HFF-Myc (cell line): ENCODE measurements at regions not wholly inside any gene's neighbourhood (a gene's known extent, or its start where the extent isn't known, plus 50 kb on each side); places are given as distances from the start of the nearest gene placed in this dataset.
"Not testable (repeated sequence)": the region's sequence is repeated elsewhere in the genome, so short reads cannot be mapped to it uniquely, and the experiment has no call there.

ENCODE experiments used
- DNase-seq: peaks from one replicate; pipeline ENCODE4 v3.0.0-alpha.2; 2011; ENCODE audit warnings: low read depth; ENCODE audit errors: extremely low read depth
- H3K4me3 ChIP-seq: replicated peaks from 2 replicates; pipeline ENCODE4 v1.5.1; 2011; ENCODE audit warnings: low read depth, mild to moderate bottlenecking, control low read depth, low read length

DNA sequence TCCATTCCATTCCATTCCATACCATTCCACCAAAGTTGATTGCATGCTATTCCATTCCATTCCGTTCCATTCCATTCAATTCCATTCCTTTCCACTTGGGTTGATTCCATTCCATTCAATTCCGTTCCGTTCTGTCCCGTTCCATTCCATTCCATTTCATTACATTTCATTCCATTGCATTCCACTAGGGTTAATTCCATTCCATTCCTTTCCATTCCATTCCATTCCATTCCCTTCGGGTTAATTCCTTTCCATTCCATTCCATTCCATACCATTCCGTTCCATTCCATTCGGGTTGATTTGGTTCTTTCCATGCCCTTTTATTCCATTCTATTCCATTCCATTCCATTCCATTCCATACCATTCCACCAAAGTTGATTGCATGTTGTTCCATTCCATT, 131.9 kb downstream of the CWH43 start:
- H3K4me3 ChIP-seq, DNase-seq: not testable (repeated sequence)

DNA sequence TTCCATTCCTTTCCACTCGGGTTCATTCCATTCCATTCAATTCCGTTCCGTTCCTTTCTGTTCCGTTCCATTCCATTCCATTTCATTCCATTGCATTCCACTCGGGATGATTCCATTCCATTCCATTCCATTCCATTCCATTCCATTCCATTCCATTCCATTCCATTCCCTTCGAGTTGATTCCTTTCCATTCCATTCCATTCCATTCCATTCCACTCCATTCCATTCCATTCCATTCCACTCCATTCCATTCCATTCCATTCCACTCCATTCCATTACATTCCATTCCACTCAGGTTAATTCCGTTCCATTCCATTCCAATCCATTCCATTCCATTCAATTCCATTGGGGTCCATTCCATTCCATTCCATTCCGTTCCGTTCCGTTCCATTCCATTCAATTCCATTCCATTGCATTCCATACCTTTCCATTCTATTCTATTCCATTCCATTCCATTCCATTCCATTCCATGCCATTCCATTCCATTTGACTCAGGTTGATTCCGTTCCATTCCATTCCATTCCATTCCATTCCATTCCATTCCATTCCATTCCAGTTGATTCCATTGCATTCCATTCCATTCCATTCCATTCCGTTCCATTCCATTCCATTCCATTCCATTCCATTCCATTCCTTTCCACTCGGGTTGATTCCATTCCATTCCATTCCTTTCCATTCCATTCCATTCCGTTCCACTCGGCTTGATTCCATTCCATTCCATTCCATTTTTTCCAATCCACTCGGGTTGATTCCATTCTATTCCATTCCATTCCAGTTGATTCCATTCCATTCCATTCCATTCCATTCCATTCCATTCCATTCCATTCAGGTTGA, 132.5 kb downstream of the CWH43 start:
- not testable (repeated sequence) for DNase-seq, H3K4me3 ChIP-seq

DNA sequence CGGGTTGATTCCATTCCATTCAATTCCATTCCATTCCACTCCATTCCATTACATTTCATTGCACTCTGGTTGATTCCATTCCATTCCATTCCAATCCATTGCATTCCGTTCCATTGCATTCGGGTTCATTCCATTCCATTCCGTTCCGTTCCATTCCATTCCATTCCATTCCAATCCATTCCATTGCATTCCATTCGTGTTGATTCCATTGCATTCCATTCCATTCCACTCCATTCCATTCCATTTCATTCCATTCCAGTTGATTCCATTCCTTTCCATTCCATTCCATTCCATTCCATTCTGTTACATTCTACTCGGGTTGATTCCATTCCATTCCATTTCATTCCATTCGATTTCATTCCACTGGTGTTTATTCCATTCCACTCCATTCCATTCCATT, 133.3 kb downstream of the CWH43 start:
- DNase-seq, H3K4me3 ChIP-seq: not testable (repeated sequence)

DNA sequence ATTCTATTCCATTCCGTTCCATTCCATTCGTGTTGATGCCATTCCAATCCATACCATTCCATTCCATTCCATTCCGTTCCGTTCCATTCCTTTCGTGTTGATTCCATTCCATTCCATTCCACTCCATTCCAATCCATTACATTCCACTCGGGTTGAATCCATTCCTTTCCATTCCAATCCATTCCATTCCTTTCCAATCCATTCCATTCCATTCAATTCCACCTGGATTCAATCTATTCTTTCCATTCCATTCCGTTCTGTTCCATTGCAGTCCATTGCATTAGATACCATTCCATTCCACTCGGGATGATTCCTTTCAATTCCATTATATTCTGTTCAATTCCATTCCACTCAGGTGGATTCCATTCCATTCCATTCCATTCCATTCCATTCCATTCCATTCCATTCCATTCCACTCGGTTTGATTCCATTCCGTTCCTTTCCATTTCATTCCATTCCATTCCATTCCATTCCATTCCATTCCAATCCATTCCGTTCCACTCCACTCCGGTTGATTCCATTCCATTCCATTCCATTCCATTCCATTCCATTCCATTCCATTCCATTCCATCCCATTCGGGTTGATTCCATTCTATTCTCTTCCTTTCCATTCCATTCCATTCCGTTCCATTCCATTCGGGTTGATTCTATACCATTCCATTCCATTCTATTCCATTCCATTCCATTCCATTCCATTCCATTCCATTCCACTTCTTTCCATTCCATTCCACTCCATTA, 134.1 kb downstream of the CWH43 start:
- not testable (repeated sequence) for DNase-seq, H3K4me3 ChIP-seq

DNA sequence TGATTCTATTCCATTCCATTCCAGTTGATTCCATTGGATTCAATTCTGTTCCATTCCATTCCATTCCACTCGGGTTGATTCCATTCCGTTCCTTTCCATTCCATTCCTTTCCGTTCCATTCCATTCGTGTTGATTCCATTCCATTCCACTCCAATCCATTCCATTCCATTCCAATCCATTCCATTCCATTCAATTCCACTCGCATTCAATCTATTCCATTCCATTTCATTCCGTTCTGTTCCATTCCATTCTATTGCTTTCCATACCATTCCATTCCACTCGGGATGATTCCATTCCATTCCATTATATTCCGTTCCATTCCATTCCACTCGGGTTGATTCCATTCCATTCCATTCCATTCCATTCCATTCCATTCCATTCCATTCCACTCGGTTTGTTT, 134.7 kb downstream of the CWH43 start:
- not testable (repeated sequence) for DNase-seq, H3K4me3 ChIP-seq

DNA sequence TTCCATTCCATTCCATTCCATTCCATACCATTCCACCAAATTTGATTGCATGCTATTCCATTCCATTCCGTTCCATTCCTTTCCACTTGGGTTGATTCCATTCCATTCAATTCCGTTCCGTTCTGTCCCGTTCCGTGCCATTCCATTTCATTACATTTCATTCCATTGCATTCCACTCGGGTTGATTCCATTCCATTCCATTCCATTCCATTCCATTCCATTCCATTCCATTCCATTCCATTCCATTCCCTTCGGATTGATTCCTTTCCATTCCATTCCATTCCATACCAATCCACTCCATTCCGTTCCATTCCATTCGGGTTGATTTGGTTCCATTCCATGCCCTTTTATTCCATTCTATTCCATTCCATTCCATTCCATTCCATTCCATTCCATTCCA, 140.4 kb downstream of the CWH43 start:
- not testable (repeated sequence) for DNase-seq, H3K4me3 ChIP-seq

DNA sequence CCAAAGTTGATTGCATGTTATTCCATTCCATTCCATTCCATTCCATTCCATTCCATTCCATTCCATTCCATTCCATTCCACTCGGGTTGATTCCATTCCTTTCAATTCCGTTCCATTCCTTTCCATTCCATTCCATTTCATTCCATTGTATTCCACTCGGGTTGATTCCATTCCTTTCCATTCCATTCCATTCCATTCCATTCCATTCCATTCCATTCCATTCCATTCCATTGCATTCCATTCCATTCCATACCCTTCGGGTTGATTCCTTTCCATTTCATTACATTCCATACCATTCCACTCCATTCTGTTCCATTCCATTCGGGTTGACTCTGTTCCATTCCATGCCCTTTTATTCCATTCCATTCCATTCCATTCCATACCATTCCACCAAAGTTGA, 140.8 kb downstream of the CWH43 start:
- DNase-seq, H3K4me3 ChIP-seq: not testable (repeated sequence)

DNA sequence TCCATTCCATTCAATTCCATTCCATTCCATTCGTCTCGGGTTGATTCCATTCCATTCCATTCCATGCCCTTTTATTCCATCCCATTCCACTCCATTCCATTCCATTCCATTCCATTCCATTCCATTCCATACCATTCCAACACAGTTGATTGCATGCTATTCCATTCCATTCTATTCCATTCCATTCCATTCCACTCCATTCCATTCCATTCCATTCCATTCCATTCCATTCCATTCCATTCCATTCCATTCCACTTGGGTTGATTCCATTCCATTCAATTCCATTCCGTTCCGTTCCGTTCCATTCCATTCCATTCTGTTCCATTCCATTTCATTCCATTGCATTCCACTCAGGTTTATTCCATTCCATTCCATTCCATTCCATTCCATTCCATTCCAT, 143.3 kb downstream of the CWH43 start:
- not testable (repeated sequence) for DNase-seq, H3K4me3 ChIP-seq

DNA sequence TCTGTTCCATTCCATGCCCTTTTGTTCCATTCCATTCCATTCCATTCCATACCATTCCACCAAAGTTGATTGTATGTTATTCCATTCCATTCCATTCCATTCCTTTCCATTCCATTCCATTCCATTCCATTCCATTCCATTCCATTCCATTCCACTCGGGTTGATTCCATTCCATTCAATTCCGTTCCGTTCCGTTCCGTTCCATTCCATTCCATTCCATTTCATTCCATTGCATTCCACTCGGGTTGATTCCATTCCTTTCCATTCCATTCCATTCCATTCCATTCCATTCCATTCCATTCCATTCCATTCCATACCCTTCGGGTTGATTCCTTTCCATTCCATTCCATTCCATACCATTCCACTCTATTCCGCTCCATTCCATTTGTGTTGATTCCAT, 143.8 kb downstream of the CWH43 start:
- not testable (repeated sequence) for DNase-seq, H3K4me3 ChIP-seq

DNA sequence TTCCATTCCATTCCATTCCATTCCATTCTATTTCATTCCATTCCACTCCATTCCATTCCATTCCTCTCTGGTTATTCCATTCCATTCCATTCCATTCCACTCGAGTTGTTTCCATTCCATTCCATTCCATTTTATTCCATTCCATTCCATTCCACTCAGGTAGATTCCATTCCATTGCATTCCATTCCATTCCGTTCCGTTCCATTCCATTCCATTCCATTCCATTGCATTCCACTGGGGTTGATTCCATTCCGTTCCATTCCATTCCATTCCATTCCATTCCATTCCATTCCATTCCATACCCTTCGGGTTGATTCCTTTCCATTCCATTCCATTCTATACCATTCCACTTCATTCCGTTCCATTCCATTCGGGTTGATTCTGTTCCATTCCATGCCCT, 144.6 kb downstream of the CWH43 start:
- H3K4me3 ChIP-seq, DNase-seq: not testable (repeated sequence)

DNA sequence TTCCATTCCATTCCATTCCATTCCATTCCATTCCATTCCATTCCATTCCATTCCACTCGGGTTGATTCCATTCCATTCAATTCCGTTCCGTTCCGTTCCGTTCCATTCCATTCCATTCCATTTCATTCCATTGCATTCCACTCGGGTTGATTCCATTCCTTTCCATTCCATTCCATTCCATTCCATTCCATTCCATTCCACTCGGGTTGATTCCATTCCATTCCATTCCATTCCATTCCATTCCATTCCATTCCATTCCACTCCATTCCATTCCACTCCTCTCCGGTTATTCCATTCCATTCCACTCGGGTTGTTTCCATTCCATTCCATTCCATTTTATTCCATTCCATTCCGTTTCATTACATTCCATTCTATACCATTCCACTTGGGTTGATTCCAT, 151.0 kb downstream of the CWH43 start:
- H3K4me3 ChIP-seq, DNase-seq: not testable (repeated sequence)

DNA sequence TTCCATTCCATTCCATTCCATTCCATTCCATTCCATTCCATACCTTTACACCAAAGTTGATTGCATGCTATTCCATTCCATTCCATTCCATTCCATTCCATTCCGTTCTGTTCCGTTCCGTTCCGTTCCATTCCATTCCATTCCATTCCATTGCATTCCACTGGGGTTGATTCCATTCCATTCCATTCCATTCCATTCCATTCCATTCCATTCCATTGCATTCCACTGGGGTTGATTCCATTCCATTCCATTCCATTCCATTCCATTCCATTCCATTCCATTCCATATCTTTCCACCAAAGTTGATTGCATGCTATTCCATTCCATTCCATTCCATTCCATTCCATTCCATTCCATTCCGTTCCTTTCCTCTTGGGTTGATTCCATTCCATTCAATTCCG, 151.9 kb downstream of the CWH43 start:
- DNase-seq, H3K4me3 ChIP-seq: not testable (repeated sequence)

DNA sequence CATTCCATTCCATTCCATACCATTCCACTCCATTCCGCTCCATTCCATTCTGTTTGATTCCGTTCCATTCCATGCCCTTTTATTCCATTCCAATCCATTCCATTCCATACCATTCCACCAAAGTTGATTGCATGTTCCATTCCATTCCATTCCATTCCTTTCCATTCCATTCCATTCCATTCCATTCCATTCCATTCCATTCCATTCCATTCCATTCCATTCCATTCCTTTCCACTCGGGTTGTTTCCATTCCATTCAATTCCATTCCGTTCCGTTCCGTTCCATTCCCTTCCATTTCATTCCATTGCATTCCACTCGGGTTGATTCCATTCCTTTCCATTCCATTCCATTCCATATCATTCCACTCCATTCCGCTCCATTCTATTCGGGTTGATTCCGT, 152.7 kb downstream of the CWH43 start:
- not testable (repeated sequence) for DNase-seq, H3K4me3 ChIP-seq

DNA sequence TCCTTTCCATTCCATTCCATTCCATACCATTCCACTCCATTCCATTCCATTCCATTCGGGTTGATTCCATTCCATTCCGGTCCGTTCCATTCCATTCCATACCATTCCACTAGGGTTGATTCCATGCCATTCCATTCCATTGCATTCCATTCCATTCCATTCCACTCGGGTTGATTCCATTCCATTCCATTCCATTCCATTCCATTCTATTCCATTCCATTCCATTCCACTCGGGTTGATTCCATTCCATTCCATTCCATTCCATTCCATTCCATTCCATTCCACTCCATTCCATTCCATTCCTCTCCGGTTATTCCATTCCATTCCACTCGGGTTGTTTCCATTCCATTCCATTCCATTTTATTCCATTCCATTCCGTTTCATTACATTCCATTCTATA, 153.4 kb downstream of the CWH43 start:
- not testable (repeated sequence) for H3K4me3 ChIP-seq, DNase-seq

DNA sequence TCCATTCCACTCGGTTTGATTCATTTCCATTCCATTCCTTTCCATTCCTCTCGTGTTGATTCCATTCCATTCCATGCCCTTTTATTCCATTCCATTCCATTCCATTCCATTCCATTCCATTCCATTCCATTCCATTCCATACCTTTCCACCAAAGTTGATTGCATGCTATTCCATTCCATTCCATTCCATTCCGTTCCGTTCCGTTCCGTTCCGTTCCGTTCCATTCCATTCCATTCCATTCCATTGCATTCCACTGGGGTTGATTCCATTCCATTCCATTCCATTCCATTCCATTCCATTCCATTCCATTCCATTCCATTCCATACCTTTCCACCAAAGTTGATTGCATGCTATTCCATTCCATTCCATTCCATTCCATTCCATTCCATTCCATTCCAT, 154.3 kb downstream of the CWH43 start:
- DNase-seq, H3K4me3 ChIP-seq: not testable (repeated sequence)

DNA sequence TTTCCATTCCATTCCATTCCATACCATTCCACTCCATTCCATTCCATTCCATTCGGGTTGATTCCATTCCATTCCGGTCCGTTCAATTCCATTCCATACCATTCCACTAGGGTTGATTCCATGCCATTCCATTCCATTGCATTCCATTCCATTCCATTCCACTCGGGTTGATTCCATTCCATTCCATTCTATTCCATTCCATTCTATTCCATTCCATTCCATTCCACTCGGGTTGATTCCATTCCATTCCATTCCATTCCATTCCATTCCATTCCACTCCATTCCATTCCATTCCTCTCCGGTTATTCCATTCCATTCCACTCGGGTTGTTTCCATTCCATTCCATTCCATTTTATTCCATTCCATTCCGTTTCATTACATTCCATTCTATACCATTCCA, 155.9 kb downstream of the CWH43 start:
- not testable (repeated sequence) for H3K4me3 ChIP-seq, DNase-seq

DNA sequence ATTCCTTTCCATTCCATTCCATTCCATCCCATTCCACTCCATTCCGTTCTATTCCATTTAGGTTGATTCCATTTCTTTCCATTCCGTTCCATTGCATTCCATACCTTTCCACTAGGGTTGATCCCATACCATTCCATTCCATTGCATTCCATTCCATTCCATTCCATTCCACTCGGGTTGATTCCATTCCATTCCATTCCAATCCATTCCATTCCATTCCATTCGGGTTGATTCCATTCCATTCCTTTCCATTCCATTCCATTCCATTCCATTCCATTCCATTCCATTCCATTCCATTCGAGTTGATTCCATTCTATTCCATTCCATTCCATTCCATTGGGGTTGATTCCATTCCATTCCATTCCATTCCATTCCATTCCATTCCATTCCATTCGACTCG, 161.1 kb downstream of the CWH43 start:
- not testable (repeated sequence) for H3K4me3 ChIP-seq, DNase-seq

DNA sequence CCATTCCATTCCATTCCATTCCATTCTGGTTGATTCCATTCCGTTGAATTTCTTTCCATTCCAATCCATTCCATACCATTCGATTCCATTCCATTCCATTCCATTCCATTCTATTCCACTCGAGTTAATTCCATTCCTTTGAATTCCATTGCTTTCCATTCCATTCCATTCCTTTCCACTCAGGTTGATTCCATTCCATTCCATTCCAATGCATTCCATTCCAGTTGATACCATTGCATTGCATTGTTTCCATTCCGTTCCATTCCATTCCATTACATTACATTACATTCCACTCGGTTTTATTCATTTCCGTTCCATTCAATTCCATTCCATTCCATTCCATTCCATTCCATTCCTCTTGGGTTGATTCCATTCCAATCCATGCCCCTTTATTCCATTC, 161.5 kb downstream of the CWH43 start:
- not testable (repeated sequence) for H3K4me3 ChIP-seq

More for the DNA sequence above, 161.5 kb downstream of the CWH43 start:
- DNase-seq, result not testable (repeated sequence)
